GM12878 (cell line): ENCODE measurements at regions not wholly inside any gene's neighbourhood (a gene's known extent, or its start where the extent isn't known, plus 50 kb on each side); places are given as distances from the start of the nearest gene placed in this dataset.
A peak's percentile ranks its signal among the peaks of the same experiment; 100 is the strongest.

Experiments used
- ASH2L ChIP-seq: fragments of 300-600, 200-600 bp; sonication (generic); IDR thresholded peaks from 2 replicates; pipeline ENCODE4 v1.6.1; 2017; ENCODE audit warnings: low read depth, mild to moderate bottlenecking, borderline replicate concordance
- ATF7 ChIP-seq: fragments of 450-650 bp; IDR thresholded peaks from 2 replicates; pipeline ENCODE4 v1.6.1; 2016; ENCODE audit warnings: low read depth, mild to moderate bottlenecking
- CBFB ChIP-seq: IDR thresholded peaks from 2 replicates; pipeline ENCODE4 v1.6.1; 2016; ENCODE audit warnings: antibody characterized with exemption, low read depth
- CREM ChIP-seq: IDR thresholded peaks from 2 replicates; pipeline ENCODE4 v1.6.1; 2014; ENCODE audit warnings: antibody characterized with exemption, low read depth
- FOS ChIP-seq: IDR thresholded peaks from 3 replicates; pipeline ENCODE4 v1.6.1; 2011; ENCODE audit warnings: borderline replicate concordance; ENCODE audit not compliant: insufficient read length; ENCODE audit errors: extremely low read depth
- HCFC1 ChIP-seq: fragments of 150-350 bp; IDR thresholded peaks from 2 replicates; pipeline ENCODE4 v1.6.1; 2014; ENCODE audit warnings: low read length
- JUND ChIP-seq: IDR thresholded peaks from 2 replicates; pipeline ENCODE4 v1.6.1; 2012; ENCODE audit warnings: low read depth, mild to moderate bottlenecking, low read length, improper control_type of control experiment, moderate library complexity
- KAT2A ChIP-seq: conservative IDR thresholded peaks from 2 replicates; pipeline ENCODE4 v1.6.1; 2011; ENCODE audit warnings: low read depth, low read length; ENCODE audit not compliant: control insufficient read depth
- MTA3 ChIP-seq: IDR thresholded peaks from 2 replicates; pipeline ENCODE4 v1.6.1; 2012; ENCODE audit warnings: low read length, inconsistent platforms, borderline replicate concordance
- MYB ChIP-seq: fragments of 150-350 bp; IDR thresholded peaks from 2 replicates; pipeline ENCODE4 v1.6.1; 2014; ENCODE audit warnings: mild to moderate bottlenecking, low read depth, low read length, borderline replicate concordance
- NFYA ChIP-seq: IDR thresholded peaks from 2 replicates; pipeline ENCODE4 v1.6.1; 2011; ENCODE audit warnings: low read depth, mild to moderate bottlenecking, low read length, improper control_type of control experiment, borderline replicate concordance
- PAX8 ChIP-seq: fragments of 450-650 bp; IDR thresholded peaks from 2 replicates; pipeline ENCODE4 v1.6.1; 2017; ENCODE audit warnings: mild to moderate bottlenecking, moderate library complexity
- POLR2AphosphoS5 ChIP-seq: IDR thresholded peaks from 2 replicates; pipeline ENCODE4 v1.6.1; 2011; ENCODE audit warnings: mild to moderate bottlenecking, low read length, inconsistent platforms
- POU2F2 ChIP-seq: IDR thresholded peaks from 3 replicates; pipeline ENCODE4 v1.6.1; 2011; ENCODE audit warnings: low read depth, mild to moderate bottlenecking, low read length, borderline replicate concordance
- RAD51 ChIP-seq: fragments of 450-650 bp; IDR thresholded peaks from 2 replicates; pipeline ENCODE4 v1.6.1; 2016; ENCODE audit warnings: moderate library complexity, mild to moderate bottlenecking, inconsistent platforms
- RCOR1 ChIP-seq: conservative IDR thresholded peaks from 2 replicates; pipeline ENCODE4 v1.6.1; 2012; ENCODE audit warnings: low read depth, low read length, improper control_type of control experiment
- RELA ChIP-seq: fragments of 450-650 bp; IDR thresholded peaks from 2 replicates; pipeline ENCODE4 v1.8.0; 2014; ENCODE audit warnings: borderline replicate concordance; ENCODE audit not compliant: partially characterized antibody
- SRF ChIP-seq, 2 experiments: IDR thresholded peaks; 2 replicates each; pipeline ENCODE4 v1.6.1; 2011; ENCODE audit warnings: low read depth in 2 of 2, low read length in 2 of 2, mild to moderate bottlenecking in 1 of 2, moderate library complexity in 1 of 2
- TAF1 ChIP-seq: IDR thresholded peaks from 2 replicates; pipeline ENCODE4 v1.6.1; 2011; ENCODE audit warnings: mild to moderate bottlenecking, low read depth, low read length, borderline replicate concordance
- TF ChIP-seq, protein P1 (sequence below): fragments of 450-650 bp; formaldehyde crosslinking; IDR thresholded peaks from 2 replicates; pipeline ENCODE4 v1.4.0; 2020; ENCODE audit warnings: mild to moderate bottlenecking, moderate library complexity
- TF ChIP-seq, protein P2 (sequence below): IDR thresholded peaks from 2 replicates; pipeline ENCODE4 v1.6.1; 2011; ENCODE audit warnings: mild to moderate bottlenecking, low read depth, low read length, moderate library complexity; ENCODE audit not compliant: insufficient replicate concordance
- TF ChIP-seq, protein P3 (sequence below): fragments of 150-350 bp; IDR thresholded peaks from 2 replicates; pipeline ENCODE4 v1.6.1; 2016; ENCODE audit warnings: low read depth, low read length
- TF ChIP-seq, protein P4 (sequence below): fragments of 450-650 bp; conservative IDR thresholded peaks from 2 replicates; pipeline ENCODE4 v1.6.1; 2017; ENCODE audit warnings: mild to moderate bottlenecking, moderate library complexity

DNA sequence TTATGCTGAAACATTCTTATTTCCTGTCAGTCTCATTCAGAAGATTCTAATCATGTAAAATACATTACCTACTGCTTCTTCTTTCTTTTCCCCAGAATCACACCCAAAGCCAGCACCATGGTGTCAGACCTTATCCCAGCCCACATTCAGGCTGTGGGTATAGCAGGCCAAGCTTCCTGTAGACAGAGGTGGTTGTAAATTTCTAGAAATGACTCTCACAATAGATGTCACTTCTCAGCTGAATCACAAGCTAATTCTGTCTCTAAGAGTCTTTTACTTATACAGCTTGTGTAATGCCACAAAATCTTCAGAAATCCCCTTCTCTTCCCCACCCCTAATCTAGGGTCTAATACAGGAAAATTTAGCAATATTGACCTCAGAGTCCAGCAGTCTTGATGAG, 239.6 kb downstream of the PARM1 start (continued):
- TF ChIP-seq MTA3 (no peak), RAD51 (no peak), MYB (no peak), FOS (no peak), CREM (peak; percentile 64; the same call in 1 of the 2 replicates), ASH2L (no peak), CBFB (peak; percentile 52; the same call in 1 of the 2 replicates), ATF7 (peak; percentile 44; the same call in 1 of the 2 replicates), HCFC1 (no peak), RELA (no peak), POU2F2 (0 out of 3 replicates have a peak, but pooled peaks have one; percentile 18), PAX8 (no peak), RCOR1 (no peak), POLR2AphosphoS5 (no peak), KAT2A (no peak), JUND (no peak), SRF (IDR thresholded peaks at IDR 0.05; ENCODE audit: low read depth in 2 of 2, low read length in 2 of 2) (no peak), TAF1 (no peak), NFYA (no peak)
- TF ChIP-seq, protein P1, sequence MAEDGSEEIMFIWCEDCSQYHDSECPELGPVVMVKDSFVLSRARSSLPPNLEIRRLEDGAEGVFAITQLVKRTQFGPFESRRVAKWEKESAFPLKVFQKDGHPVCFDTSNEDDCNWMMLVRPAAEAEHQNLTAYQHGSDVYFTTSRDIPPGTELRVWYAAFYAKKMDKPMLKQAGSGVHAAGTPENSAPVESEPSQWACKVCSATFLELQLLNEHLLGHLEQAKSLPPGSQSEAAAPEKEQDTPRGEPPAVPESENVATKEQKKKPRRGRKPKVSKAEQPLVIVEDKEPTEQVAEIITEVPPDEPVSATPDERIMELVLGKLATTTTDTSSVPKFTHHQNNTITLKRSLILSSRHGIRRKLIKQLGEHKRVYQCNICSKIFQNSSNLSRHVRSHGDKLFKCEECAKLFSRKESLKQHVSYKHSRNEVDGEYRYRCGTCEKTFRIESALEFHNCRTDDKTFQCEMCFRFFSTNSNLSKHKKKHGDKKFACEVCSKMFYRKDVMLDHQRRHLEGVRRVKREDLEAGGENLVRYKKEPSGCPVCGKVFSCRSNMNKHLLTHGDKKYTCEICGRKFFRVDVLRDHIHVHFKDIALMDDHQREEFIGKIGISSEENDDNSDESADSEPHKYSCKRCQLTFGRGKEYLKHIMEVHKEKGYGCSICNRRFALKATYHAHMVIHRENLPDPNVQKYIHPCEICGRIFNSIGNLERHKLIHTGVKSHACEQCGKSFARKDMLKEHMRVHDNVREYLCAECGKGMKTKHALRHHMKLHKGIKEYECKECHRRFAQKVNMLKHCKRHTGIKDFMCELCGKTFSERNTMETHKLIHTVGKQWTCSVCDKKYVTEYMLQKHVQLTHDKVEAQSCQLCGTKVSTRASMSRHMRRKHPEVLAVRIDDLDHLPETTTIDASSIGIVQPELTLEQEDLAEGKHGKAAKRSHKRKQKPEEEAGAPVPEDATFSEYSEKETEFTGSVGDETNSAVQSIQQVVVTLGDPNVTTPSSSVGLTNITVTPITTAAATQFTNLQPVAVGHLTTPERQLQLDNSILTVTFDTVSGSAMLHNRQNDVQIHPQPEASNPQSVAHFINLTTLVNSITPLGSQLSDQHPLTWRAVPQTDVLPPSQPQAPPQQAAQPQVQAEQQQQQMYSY (CRISPR knock-in tag): no peak
- TF ChIP-seq, protein P2, sequence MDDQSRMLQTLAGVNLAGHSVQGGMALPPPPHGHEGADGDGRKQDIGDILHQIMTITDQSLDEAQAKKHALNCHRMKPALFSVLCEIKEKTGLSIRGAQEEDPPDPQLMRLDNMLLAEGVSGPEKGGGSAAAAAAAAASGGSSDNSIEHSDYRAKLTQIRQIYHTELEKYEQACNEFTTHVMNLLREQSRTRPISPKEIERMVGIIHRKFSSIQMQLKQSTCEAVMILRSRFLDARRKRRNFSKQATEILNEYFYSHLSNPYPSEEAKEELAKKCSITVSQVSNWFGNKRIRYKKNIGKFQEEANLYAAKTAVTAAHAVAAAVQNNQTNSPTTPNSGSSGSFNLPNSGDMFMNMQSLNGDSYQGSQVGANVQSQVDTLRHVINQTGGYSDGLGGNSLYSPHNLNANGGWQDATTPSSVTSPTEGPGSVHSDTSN: no peak
- TF ChIP-seq, protein P3, sequence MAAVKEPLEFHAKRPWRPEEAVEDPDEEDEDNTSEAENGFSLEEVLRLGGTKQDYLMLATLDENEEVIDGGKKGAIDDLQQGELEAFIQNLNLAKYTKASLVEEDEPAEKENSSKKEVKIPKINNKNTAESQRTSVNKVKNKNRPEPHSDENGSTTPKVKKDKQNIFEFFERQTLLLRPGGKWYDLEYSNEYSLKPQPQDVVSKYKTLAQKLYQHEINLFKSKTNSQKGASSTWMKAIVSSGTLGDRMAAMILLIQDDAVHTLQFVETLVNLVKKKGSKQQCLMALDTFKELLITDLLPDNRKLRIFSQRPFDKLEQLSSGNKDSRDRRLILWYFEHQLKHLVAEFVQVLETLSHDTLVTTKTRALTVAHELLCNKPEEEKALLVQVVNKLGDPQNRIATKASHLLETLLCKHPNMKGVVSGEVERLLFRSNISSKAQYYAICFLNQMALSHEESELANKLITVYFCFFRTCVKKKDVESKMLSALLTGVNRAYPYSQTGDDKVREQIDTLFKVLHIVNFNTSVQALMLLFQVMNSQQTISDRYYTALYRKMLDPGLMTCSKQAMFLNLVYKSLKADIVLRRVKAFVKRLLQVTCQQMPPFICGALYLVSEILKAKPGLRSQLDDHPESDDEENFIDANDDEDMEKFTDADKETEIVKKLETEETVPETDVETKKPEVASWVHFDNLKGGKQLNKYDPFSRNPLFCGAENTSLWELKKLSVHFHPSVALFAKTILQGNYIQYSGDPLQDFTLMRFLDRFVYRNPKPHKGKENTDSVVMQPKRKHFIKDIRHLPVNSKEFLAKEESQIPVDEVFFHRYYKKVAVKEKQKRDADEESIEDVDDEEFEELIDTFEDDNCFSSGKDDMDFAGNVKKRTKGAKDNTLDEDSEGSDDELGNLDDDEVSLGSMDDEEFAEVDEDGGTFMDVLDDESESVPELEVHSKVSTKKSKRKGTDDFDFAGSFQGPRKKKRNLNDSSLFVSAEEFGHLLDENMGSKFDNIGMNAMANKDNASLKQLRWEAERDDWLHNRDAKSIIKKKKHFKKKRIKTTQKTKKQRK: no peak
- TF ChIP-seq, protein P4, sequence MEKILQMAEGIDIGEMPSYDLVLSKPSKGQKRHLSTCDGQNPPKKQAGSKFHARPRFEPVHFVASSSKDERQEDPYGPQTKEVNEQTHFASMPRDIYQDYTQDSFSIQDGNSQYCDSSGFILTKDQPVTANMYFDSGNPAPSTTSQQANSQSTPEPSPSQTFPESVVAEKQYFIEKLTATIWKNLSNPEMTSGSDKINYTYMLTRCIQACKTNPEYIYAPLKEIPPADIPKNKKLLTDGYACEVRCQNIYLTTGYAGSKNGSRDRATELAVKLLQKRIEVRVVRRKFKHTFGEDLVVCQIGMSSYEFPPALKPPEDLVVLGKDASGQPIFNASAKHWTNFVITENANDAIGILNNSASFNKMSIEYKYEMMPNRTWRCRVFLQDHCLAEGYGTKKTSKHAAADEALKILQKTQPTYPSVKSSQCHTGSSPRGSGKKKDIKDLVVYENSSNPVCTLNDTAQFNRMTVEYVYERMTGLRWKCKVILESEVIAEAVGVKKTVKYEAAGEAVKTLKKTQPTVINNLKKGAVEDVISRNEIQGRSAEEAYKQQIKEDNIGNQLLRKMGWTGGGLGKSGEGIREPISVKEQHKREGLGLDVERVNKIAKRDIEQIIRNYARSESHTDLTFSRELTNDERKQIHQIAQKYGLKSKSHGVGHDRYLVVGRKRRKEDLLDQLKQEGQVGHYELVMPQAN: no peak
